Activated naive CD8-positive, alpha-beta T cell treated with anti-CD3 and anti-CD28 coated beads for 36 hours (primary cell): ENCODE measurements at regions not wholly inside any gene's neighbourhood (a gene's known extent, or its start where the extent isn't known, plus 50 kb on each side); places are given as distances from the start of the nearest gene placed in this dataset.

ENCODE experiments used
- DNase-seq: peaks from one replicate; pipeline ENCODE4 v3.0.0; 2021
- H3K27ac Mint-ChIP-seq: one replicate; pipeline ENCODE4 v1.8.0; 2022; ENCODE audit warnings: mild to moderate bottlenecking, moderate library complexity, mixed read lengths
- H3K27me3 Mint-ChIP-seq: one replicate; pipeline ENCODE4 v1.8.0; 2022; ENCODE audit warnings: mild to moderate bottlenecking, mixed read lengths
- H3K36me3 Mint-ChIP-seq: one replicate; pipeline ENCODE4 v1.8.0; 2021; ENCODE audit warnings: mild to moderate bottlenecking, mixed read lengths
- H3K4me1 Mint-ChIP-seq: one replicate; pipeline ENCODE4 v1.8.0; 2021; ENCODE audit warnings: mixed read lengths
- H3K4me3 Mint-ChIP-seq: one replicate; pipeline ENCODE4 v1.8.0; 2022; ENCODE audit warnings: mild to moderate bottlenecking, moderate library complexity, mixed read lengths
- H3K9me3 Mint-ChIP-seq: one replicate; pipeline ENCODE4 v1.8.0; 2022; ENCODE audit warnings: mixed read lengths

- no peak overlapping the region for H3K27ac Mint-ChIP-seq
- H3K4me1 Mint-ChIP-seq = no peaks in the 10 kb centered on the region
- H3K9me3 Mint-ChIP-seq = no peaks in the 10 kb centered on the region
- no peak for DNase-seq
- peaks cover 10% of the 10 kb centered on the region for H3K27me3 Mint-ChIP-seq
- H3K36me3 Mint-ChIP-seq = no peaks in the 10 kb centered on the region
- H3K4me3 Mint-ChIP-seq = no peak overlapping the region
Measured at GRCh38 chr17:6232732-6233101, 162.5 kb downstream of the WSCD1 start.

GRCh38 chr17:6231886-6232731, 161.9 kb downstream of the WSCD1 start:
- Mint-ChIP-seq H3K9me3 (no peaks in the 10 kb centered on the region), H3K27me3 (peaks cover 10% of the 10 kb centered on the region), H3K4me3 (no peak overlapping the region), H3K4me1 (no peaks in the 10 kb centered on the region), H3K27ac (no peak overlapping the region), H3K36me3 (no peaks in the 10 kb centered on the region)
- DNase-seq = no peak

- H3K4me3 Mint-ChIP-seq = no peak overlapping the region
- no peaks in the 10 kb centered on the region for H3K36me3 Mint-ChIP-seq
- no peak overlapping the region for H3K27ac Mint-ChIP-seq
- DNase-seq = no peak
- no peaks in the 10 kb centered on the region for H3K4me1 Mint-ChIP-seq
- H3K9me3 Mint-ChIP-seq = no peaks in the 10 kb centered on the region
- peaks cover 5% of the 10 kb centered on the region for H3K27me3 Mint-ChIP-seq
Measured at GRCh38 chr17:6231465-6231864, 161.3 kb downstream of the WSCD1 start.

GRCh38 chr17:6218333-6218732, 148.2 kb downstream of the WSCD1 start:
- DNase-seq = no peak
- no peak overlapping the region for H3K4me3 Mint-ChIP-seq
- no peak overlapping the region for H3K27ac Mint-ChIP-seq
- H3K27me3 Mint-ChIP-seq = peaks cover 44% of the 10 kb centered on the region
- H3K9me3 Mint-ChIP-seq = peaks cover 10% of the 10 kb centered on the region
- peaks cover 2% of the 10 kb centered on the region for H3K4me1 Mint-ChIP-seq
- H3K36me3 Mint-ChIP-seq = peaks cover 2% of the 10 kb centered on the region

- DNase-seq = no peak
- Mint-ChIP-seq H3K4me3 (no peak overlapping the region), H3K4me1 (no peaks in the 10 kb centered on the region), H3K36me3 (no peaks in the 10 kb centered on the region), H3K27ac (no peak overlapping the region), H3K27me3 (peaks cover 24% of the 10 kb centered on the region), H3K9me3 (no peaks in the 10 kb centered on the region)
Measured at GRCh38 chr17:6215071-6216035, 145.2 kb downstream of the WSCD1 start.

- Mint-ChIP-seq H3K4me1 (no peaks in the 10 kb centered on the region), H3K36me3 (no peaks in the 10 kb centered on the region), H3K4me3 (no peak overlapping the region), H3K27me3 (peaks cover 25% of the 10 kb centered on the region), H3K27ac (no peak overlapping the region), H3K9me3 (no peaks in the 10 kb centered on the region)
- DNase-seq = no peak
Measured at GRCh38 chr17:6213859-6214258, 143.7 kb downstream of the WSCD1 start.

- H3K27ac Mint-ChIP-seq = no peak overlapping the region
- H3K9me3 Mint-ChIP-seq = no peaks in the 10 kb centered on the region
- H3K4me3 Mint-ChIP-seq = no peak overlapping the region
- DNase-seq = no peak
- no peaks in the 10 kb centered on the region for H3K4me1 Mint-ChIP-seq
- H3K27me3 Mint-ChIP-seq = peaks cover 14% of the 10 kb centered on the region
- H3K36me3 Mint-ChIP-seq = no peaks in the 10 kb centered on the region
Measured at GRCh38 chr17:6212766-6213165, 142.6 kb downstream of the WSCD1 start.

GRCh38 chr17:6209829-6210228, 139.7 kb downstream of the WSCD1 start:
- H3K27ac Mint-ChIP-seq = no peak overlapping the region
- no peaks in the 10 kb centered on the region for H3K4me1 Mint-ChIP-seq
- peaks cover 5% of the 10 kb centered on the region for H3K27me3 Mint-ChIP-seq
- no peak overlapping the region for H3K4me3 Mint-ChIP-seq
- H3K9me3 Mint-ChIP-seq = no peaks in the 10 kb centered on the region
- no peak for DNase-seq
- H3K36me3 Mint-ChIP-seq = no peaks in the 10 kb centered on the region

GRCh38 chr17:6208608-6209180, 138.5 kb downstream of the WSCD1 start:
- H3K4me3 Mint-ChIP-seq = no peak overlapping the region
- DNase-seq = no peak
- peaks cover 5% of the 10 kb centered on the region for H3K27me3 Mint-ChIP-seq
- H3K27ac Mint-ChIP-seq = no peak overlapping the region
- H3K9me3 Mint-ChIP-seq = no peaks in the 10 kb centered on the region
- H3K4me1 Mint-ChIP-seq = no peaks in the 10 kb centered on the region
- no peaks in the 10 kb centered on the region for H3K36me3 Mint-ChIP-seq

- Mint-ChIP-seq H3K4me1 (no peaks in the 10 kb centered on the region), H3K4me3 (no peak overlapping the region), H3K27me3 (peaks cover 18% of the 10 kb centered on the region), H3K36me3 (no peaks in the 10 kb centered on the region), H3K9me3 (no peaks in the 10 kb centered on the region), H3K27ac (no peak overlapping the region)
- no peak for DNase-seq
Measured at GRCh38 chr17:6205525-6205924, 135.3 kb downstream of the WSCD1 start.

- no peaks in the 10 kb centered on the region for H3K9me3 Mint-ChIP-seq
- H3K27ac Mint-ChIP-seq = no peak overlapping the region
- no peak for DNase-seq
- no peaks in the 10 kb centered on the region for H3K36me3 Mint-ChIP-seq
- H3K4me1 Mint-ChIP-seq = no peaks in the 10 kb centered on the region
- H3K4me3 Mint-ChIP-seq = no peak overlapping the region
- peaks cover 17% of the 10 kb centered on the region for H3K27me3 Mint-ChIP-seq
Measured at GRCh38 chr17:6205033-6205432, 134.9 kb downstream of the WSCD1 start.

- Mint-ChIP-seq H3K27ac (no peak overlapping the region), H3K4me3 (no peak overlapping the region), H3K27me3 (peaks cover 16% of the 10 kb centered on the region), H3K9me3 (no peaks in the 10 kb centered on the region), H3K4me1 (no peaks in the 10 kb centered on the region), H3K36me3 (no peaks in the 10 kb centered on the region)
- DNase-seq = no peak
Measured at GRCh38 chr17:6204203-6204722, 134.1 kb downstream of the WSCD1 start.

- no peak overlapping the region for H3K4me3 Mint-ChIP-seq
- DNase-seq = no peak
- H3K27me3 Mint-ChIP-seq = peaks cover 12% of the 10 kb centered on the region
- peaks cover 4% of the 10 kb centered on the region for H3K36me3 Mint-ChIP-seq
- H3K4me1 Mint-ChIP-seq = no peaks in the 10 kb centered on the region
- H3K27ac Mint-ChIP-seq = no peak overlapping the region
- H3K9me3 Mint-ChIP-seq = peaks cover 5% of the 10 kb centered on the region
Measured at GRCh38 chr17:6196355-6196754, 126.2 kb downstream of the WSCD1 start.

GRCh38 chr17:6195123-6195522, 124.9 kb downstream of the WSCD1 start:
- DNase-seq = no peak
- Mint-ChIP-seq H3K36me3 (peaks cover 4% of the 10 kb centered on the region), H3K4me1 (no peaks in the 10 kb centered on the region), H3K27ac (no peak overlapping the region), H3K4me3 (no peak overlapping the region), H3K27me3 (peaks cover 10% of the 10 kb centered on the region), H3K9me3 (peaks cover 5% of the 10 kb centered on the region)
